ENCODE measurements at regions not wholly inside any gene's neighbourhood (a gene's known extent, or its start where the extent isn't known, plus 50 kb on each side); places are given as distances from the start of the nearest gene placed in this dataset.

DNA sequence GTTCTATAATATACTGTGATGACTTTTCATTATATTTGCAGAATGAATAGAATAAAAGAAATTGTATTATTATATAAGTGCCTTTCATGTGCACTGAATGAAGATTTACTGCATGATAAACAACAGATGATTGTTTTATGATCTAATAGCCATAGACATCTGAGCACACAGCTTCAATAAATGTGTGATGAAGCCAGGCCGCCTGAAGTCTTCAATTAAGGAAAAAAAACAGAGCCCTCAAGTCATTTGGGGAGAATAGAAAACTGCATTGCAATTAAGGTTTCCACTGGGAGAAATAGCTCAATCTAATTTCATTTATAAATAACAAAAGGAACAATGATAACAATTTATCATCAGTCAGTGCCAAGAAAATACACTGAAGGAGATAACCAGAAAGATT is 955.2 kb downstream of the FSTL5 start:
- no peaks in the 10 kb centered on the region for H3K36me3 Mint-ChIP-seq (ENCODE audit: unreplicated experiment)
- H3K4me1 Mint-ChIP-seq (ENCODE audit: low read depth, unreplicated experiment): no peaks in the 10 kb centered on the region
- no peak for DNase-seq
- no peaks in the 10 kb centered on the region for H3K27me3 Mint-ChIP-seq (ENCODE audit: unreplicated experiment)
- H3K4me3 Mint-ChIP-seq (ENCODE audit: unreplicated experiment): no peak overlapping the region
- peaks cover 2% of the 10 kb centered on the region for H3K9me3 Mint-ChIP-seq (ENCODE audit: unreplicated experiment)
- H3K27ac Mint-ChIP-seq (ENCODE audit: unreplicated experiment): no peak overlapping the region
- TF ChIP-seq, protein P1, sequence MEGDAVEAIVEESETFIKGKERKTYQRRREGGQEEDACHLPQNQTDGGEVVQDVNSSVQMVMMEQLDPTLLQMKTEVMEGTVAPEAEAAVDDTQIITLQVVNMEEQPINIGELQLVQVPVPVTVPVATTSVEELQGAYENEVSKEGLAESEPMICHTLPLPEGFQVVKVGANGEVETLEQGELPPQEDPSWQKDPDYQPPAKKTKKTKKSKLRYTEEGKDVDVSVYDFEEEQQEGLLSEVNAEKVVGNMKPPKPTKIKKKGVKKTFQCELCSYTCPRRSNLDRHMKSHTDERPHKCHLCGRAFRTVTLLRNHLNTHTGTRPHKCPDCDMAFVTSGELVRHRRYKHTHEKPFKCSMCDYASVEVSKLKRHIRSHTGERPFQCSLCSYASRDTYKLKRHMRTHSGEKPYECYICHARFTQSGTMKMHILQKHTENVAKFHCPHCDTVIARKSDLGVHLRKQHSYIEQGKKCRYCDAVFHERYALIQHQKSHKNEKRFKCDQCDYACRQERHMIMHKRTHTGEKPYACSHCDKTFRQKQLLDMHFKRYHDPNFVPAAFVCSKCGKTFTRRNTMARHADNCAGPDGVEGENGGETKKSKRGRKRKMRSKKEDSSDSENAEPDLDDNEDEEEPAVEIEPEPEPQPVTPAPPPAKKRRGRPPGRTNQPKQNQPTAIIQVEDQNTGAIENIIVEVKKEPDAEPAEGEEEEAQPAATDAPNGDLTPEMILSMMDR (IDR thresholded peaks at IDR 0.05; ENCODE audit: partially characterized antibody, unreplicated experiment): no peak

DNA sequence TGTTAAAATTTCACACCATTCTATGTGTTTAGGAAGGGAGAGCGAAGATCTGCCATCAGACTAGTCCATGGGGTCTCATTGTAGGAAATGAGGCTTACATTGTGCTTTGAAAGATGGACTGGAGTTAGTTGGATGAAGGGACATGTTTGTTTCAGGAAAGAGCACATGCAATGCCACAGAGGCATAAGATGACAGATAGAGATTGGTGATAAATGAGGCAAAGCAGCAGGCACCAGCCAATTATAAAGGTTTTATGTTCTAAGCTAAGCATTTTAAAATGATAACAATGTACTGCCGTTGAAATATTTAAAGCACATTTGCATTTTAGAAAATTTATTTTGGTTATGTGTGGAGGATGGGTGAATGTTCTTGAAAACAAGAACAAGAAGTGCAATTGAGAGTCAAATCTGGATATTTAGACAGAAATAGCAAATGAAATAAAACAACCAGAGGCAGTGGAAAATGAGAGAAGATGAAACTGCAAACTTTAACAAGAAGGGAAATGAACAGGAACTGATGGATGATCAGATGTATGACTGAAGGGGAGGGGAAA is 957.2 kb downstream of the FSTL5 start:
- H3K27me3 Mint-ChIP-seq (ENCODE audit: unreplicated experiment): no peaks in the 10 kb centered on the region
- H3K9me3 Mint-ChIP-seq (ENCODE audit: unreplicated experiment): peaks cover 2% of the 10 kb centered on the region
- no peak overlapping the region for H3K4me3 Mint-ChIP-seq (ENCODE audit: unreplicated experiment)
- H3K36me3 Mint-ChIP-seq (ENCODE audit: unreplicated experiment): no peaks in the 10 kb centered on the region
- no peaks in the 10 kb centered on the region for H3K4me1 Mint-ChIP-seq (ENCODE audit: low read depth, unreplicated experiment)
- no peak for DNase-seq
- H3K27ac Mint-ChIP-seq (ENCODE audit: unreplicated experiment): no peak overlapping the region
- TF ChIP-seq, protein P1 (IDR thresholded peaks at IDR 0.05; ENCODE audit: partially characterized antibody, unreplicated experiment): no peak

DNA sequence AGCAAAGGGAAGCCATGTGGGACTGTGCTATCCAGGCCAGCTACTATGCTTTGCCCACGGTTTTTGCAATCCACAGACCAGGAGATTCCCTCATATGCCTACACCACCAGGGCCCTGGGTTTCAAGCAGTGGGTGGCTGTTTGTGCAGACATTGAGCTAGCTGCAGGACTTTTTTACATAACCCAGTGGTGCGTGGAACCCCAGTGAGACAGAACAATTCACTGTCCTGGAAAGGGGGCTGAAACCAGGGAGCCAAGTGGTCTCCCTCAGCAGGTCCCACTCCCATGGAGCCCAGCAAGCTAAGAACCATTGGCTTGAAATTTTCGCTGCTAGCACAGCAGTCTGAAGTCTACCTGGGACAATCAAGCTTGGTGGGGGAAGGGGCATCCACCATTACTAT is 959.9 kb downstream of the FSTL5 start:
- TF ChIP-seq, protein P1 (IDR thresholded peaks at IDR 0.05; ENCODE audit: partially characterized antibody, unreplicated experiment): no peak
- no peaks in the 10 kb centered on the region for H3K9me3 Mint-ChIP-seq (ENCODE audit: unreplicated experiment)
- H3K4me1 Mint-ChIP-seq (ENCODE audit: low read depth, unreplicated experiment): no peaks in the 10 kb centered on the region
- H3K36me3 Mint-ChIP-seq (ENCODE audit: unreplicated experiment): no peaks in the 10 kb centered on the region
- no peak for DNase-seq
- no peak overlapping the region for H3K4me3 Mint-ChIP-seq (ENCODE audit: unreplicated experiment)
- no peaks in the 10 kb centered on the region for H3K27me3 Mint-ChIP-seq (ENCODE audit: unreplicated experiment)
- H3K27ac Mint-ChIP-seq (ENCODE audit: unreplicated experiment): no peak overlapping the region

DNA sequence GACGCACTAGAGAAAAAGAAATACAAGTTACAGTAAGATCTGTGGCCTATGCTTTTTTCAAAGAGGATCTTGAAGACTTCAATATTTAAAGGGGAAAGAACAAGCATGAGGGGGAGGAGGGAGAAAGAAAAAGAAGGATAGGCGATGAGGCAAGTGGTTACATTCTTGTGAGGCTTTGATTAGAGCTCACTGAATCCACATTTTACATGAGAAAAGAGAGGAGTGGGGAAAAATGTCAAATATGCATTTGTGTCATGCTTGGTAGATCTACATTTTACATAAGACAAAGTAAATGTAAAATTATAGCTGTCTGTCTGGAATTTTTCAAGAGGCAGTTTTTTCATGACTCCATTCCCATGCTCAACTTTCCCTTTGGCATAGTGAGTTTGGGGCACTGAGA is 965.9 kb downstream of the FSTL5 start:
- H3K27ac Mint-ChIP-seq (ENCODE audit: unreplicated experiment): no peak overlapping the region
- H3K9me3 Mint-ChIP-seq (ENCODE audit: unreplicated experiment): peaks cover 2% of the 10 kb centered on the region
- no peaks in the 10 kb centered on the region for H3K4me1 Mint-ChIP-seq (ENCODE audit: low read depth, unreplicated experiment)
- no peak overlapping the region for H3K4me3 Mint-ChIP-seq (ENCODE audit: unreplicated experiment)
- H3K27me3 Mint-ChIP-seq (ENCODE audit: unreplicated experiment): no peaks in the 10 kb centered on the region
- TF ChIP-seq, protein P1 (IDR thresholded peaks at IDR 0.05; ENCODE audit: partially characterized antibody, unreplicated experiment): no peak
- DNase-seq: no peak
- H3K36me3 Mint-ChIP-seq (ENCODE audit: unreplicated experiment): no peaks in the 10 kb centered on the region

DNA sequence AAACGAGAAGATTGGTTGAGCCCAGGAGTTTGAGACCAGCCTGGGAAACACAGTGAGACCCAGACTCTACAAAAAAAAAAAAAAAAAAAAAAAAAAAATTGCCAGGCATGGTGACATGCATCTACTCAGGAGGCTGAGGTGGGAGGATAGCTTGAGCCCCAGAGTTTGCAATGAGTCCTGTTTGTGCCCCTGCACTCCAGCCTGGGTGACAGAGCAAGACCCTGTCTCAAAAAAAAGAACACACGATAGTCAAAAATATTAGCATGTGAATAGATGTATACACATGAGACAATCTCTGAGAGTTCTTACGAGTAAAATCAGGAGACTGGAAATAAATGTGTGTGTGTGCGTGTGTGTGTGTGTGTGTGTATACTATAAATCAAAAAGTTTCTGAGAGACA is 966.3 kb downstream of the FSTL5 start:
- peaks cover 2% of the 10 kb centered on the region for H3K9me3 Mint-ChIP-seq (ENCODE audit: unreplicated experiment)

More for the DNA sequence above, 966.3 kb downstream of the FSTL5 start:
- Mint-ChIP-seq H3K4me1 (ENCODE audit: low read depth, unreplicated experiment) (no peaks in the 10 kb centered on the region), H3K4me3 (ENCODE audit: unreplicated experiment) (no peak overlapping the region), H3K27ac (ENCODE audit: unreplicated experiment) (no peak overlapping the region), H3K27me3 (ENCODE audit: unreplicated experiment) (no peaks in the 10 kb centered on the region), H3K36me3 (ENCODE audit: unreplicated experiment) (no peaks in the 10 kb centered on the region)
- DNase-seq: no peak
- TF ChIP-seq, protein P1 (IDR thresholded peaks at IDR 0.05; ENCODE audit: partially characterized antibody, unreplicated experiment): no peak

All from glutamatergic neuron (in vitro differentiated cells).